NCI-H2029 treated with DMSO at 0.1 percent for 48 hours (cell line): ENCODE measurements at regions not wholly inside any gene's neighbourhood (a gene's known extent, or its start where the extent isn't known, plus 50 kb on each side); places are given as distances from the start of the nearest gene placed in this dataset.

Experiments
- DNase-seq: peaks from one replicate; lab custom pipeline; 2025; lab: John Stamatoyannopoulos, UW

DNA sequence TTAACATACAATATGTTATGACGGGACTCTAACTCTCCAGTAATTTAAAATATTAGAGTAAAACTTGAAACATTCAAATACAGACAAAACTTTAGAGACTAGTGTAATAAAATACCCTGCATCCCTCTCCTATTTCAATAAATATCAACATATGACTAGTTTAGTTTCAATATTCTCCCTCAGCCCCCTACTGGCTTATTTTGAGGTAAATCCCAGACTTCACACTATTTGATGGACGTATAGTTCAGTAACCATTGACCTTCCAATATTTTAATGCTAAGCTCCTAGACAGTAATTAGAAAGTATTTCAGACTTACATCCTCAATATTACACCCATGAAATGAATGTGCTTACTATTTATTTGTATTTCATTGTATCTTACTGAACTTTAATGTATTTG is 180.7 kb upstream of the STARD13 start:
- no peak for DNase-seq

DNA sequence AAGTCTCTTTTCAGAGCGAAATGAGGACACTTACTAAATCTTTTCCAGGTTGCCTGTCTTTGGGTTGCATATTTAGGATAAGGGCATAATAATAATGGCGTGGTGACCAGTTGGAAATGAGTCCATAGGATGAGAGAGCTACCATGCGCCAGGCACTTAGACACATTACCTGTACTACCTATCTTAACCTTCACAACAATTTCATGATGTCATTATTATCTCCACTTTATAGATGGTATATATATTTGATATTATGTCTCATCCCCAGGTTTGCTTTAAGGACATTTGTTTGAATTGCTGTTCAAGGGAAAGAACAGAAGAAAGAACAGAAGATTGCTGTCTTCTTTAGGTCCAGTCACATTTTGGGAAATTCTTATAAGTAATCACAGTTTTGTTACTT is 182.0 kb upstream of the STARD13 start:
- DNase-seq = no peak

DNA sequence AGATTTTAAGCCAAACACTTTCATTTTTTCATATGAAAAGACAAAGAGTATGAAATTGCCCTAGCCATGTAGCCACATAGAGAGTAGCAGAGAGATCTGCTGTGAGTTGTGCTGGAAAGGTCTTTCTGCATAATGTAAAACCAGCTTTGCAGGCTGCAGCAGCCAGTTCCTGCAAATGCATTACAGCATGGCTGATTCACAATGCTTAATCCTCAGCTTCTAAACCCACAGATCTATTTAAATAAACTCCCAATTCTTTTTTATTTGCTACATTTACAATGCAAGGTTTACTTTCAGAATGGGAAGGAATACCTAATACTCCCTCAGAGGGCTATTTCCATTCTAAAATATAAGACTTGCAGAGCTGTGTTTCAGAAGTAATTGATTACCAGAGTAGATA is 185.6 kb upstream of the STARD13 start:
- no peak for DNase-seq

DNA sequence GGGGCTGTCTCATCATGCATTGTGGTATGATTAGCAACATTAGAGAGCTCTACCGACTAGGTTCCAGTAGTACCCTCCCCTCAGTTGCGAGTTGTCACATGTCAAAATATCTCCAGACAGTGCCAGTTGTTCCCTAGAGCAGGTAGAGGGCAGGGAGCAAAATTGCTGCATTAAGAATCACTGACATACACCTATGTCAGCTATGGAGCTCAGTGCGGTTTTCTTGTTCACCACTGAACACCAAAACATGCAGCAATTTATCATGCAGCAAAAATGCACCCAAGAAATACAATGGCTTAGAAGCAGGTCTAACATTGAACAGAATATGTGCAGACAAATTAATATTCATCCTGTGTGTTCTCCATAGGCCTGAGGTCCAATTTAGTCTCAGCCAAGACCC is 186.9 kb upstream of the STARD13 start:
- DNase-seq = no peak

- no peak for DNase-seq
These were observed 193.6 kb upstream of the STARD13 start for GRCh38 chr13:33479105-33479504.

DNA sequence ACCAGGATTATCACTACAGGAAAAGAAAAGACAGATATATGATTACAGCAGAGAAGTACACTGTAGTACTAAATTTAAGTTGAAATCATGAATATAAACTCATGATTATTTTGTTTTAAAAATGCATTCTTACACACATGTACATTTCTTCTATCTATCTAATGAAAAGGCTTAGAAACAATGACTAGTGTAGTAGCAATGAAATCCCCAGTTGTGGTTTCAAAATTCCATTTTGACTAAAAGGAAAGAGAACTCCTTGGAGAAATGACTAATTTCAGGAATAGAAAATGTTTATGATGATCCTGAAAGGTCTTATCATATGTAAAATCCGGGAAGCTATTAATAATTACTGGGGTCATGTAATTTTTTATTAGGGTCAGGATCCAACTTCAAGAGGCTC is 195.0 kb upstream of the STARD13 start:
- no peak for DNase-seq

DNA sequence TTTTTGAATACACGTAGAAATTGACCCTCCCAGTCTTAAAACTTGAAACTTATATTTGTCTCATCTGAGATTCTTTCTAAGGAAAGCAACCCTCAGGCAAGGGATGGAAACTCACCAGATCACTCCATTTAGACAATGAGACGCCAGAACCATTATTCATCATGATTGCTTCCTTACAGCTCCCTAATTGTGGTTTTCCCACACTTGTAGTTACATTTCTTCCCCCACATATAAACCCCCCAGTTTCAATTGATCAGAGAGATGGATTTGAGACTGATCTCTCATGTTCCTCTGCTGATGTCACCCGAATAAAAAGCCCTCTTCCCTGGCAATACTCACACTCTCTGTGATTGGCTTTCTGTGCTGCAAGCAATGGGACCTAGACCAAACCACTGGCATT is 197.9 kb upstream of the STARD13 start:
- no peak for DNase-seq

GRCh38 chr13:33485247-33485646 is 199.7 kb upstream of the STARD13 start:
- no peak for DNase-seq

GRCh38 chr13:33487575-33488243 is 202.2 kb upstream of the STARD13 start:
- DNase-seq = no peak

DNA sequence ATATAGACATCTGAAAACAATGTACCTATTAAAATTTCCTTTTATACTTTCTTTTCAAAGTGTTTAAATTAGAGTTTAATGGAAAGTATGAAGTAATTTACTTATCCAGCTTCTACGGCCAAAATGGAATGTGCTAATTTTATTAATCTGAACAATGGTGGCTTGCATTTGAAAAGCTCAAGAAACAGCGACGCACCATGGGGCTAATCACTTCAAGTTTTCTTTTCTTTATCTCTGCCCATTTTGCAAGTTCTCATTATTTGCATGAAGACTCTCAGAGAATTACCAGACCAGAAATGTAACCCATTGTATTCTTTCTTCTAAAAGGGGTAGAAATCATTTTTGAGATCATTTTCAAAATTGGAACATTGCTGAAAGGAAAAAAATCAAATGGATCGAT is 204.0 kb upstream of the STARD13 start:
- DNase-seq = no peak

DNA sequence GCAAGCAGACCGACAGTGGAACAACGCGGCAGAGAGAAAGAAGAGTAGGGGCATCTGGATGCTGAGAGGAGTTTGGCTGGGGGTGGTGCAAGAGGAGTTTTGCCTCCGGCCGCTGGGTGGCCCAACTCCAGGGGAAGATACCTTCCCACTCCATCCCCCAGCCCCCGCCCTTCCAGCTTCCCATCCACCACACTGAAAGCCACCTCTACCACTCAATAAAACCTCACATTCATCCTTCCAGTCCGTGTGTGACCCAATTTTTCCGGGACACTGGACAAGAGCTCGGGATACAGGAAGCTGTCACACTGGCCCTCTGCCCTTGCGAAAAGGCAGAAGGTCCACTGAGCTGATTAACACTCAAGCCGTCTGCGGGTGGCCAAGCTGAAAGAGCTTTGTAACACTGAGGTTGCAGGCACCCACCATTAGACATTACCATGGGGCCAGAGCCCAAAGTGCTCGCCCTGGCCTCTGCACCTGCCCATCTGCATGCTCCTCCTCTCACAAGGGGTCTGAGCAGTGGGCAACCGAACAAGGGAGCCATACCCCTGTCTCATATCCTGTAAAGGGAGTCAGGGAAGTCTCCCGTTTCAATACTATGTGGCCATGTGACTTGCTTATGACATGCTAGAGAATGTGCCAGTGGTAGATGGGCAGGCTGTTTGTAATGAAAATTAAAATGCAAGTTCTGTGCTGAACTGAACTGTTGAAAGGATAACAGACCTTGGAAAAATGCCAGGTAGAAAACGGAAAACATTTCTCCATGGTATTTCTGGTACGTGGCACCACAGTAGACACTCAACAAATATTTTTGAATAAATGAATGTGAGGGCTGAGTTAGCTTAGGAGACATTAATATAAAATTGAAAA is 205.1 kb upstream of the STARD13 start:
- DNase-seq = no peak

DNA sequence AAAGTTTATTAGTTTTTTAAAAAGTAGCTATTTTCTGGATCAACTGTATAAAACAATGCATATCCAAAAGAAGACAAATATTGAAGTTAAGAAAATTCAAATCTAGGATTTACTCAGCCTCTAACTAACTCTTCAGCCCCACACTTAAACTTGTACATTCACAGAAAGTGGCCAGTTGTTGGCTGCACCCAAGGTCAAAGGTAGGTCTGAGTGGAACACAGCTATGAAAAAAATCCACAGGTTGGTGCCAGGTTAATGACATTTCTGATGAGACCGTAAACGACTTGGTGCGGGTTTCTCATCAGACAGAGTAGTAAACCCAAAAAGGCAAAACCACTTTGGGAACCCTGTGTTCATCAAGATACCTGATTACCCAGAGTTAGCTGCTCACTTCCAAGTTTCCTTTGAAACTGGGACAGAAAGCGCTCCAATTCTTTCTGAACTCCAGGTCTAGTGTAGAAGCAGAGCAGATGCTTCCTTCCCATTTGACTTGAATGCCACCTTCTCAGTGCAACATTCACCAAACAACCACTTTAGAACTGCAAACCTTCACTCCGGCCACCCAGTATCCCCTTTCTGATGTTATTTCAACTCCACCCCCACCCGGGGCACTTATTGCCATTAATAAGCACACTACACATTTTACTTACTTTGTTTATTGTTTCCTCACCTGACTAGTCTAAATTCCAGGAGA is 208.3 kb upstream of the STARD13 start:
- no peak for DNase-seq

DNA sequence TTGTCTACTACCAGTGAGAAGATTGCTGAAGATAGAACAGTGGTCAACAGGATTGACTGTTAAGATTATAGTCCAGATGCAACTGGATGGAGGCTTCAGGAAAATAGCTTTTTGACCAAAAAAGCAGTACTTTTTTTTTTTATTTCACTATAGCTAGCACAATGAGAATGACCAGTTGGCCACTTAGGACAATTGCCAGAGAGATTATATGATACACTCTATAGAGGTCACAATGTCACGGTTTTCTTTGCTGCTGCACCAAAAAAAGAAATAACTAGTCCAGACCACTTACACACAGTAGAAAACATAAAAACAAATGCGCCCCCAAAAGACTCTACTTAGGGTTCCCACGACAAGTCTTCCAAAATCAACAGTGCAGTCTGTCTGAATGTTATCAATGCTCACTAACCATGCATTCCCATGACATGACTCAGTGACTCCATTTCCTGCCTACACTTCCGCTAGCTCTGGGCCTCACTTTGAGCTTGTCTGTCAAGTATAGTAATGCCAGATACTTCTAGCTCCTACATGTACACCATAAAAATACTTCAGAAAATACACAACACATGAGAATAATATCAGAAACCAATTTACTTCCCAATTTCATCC is 209.1 kb upstream of the STARD13 start:
- no peak for DNase-seq

- no peak for DNase-seq
These were observed 210.8 kb upstream of the STARD13 start for GRCh38 chr13:33496336-33496735.

DNA sequence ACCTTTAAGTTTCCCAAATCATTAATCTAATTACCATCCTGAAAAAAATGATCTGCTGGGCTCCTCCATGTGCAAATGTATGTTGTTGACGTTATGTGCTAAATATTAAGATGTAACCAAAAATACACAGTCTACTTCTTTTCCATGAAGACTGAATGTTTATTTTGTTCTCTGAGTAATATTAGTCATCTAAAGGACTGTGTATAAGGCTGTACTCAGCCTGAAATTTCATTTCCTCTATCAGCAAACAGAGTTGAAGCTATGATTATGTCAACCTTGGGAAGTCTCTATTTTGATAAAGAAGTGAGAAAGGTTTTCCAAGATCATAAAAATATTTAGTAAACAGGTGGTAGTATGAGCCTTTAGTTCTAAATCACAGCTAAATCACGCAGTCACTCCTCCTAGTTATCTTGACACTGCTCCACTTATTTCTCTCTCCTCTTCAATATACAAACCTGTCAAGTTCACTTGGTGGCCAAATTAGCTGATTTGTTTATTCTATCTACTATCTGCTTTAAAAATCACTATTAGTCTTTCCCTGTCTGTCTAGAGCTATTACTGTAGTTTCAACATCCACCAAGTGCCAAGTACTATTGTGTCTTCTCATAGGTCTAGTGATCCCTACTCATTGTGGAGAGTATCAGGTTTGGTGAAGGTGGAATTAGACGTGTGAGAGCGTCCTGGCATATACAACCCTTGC is 211.7 kb upstream of the STARD13 start:
- no peak for DNase-seq

GRCh38 chr13:33508060-33508459 is 222.5 kb upstream of the STARD13 start:
- no peak for DNase-seq

DNA sequence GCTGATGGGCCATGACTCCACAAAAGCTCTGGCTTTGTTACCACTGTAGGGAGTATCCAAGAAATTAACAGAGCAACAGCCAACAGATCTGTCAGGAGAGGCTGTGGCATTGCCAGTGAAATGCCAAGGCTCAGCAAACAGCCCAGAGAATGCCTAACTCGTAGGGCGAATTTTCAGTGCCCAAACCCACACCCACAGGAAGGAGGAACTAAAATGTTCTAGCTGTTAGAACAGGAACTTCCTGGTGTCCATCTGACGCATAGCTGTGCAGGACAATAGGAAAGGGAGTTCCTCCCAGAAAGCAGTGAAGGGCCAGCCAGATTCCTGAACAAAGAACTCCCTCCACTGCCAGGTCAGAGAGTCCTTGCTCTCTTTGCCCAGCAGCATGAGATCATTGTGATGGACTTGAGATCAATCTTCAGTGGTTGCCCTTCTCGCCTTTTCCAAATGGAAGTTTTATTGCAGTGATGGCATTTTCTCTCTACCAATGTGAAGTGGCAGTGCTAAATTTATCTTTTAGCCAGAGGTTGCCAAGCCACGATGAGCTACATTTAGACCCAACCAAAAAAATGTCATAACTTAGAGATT is 224.2 kb upstream of the STARD13 start:
- DNase-seq = no peak

GRCh38 chr13:33510350-33510970 is 224.9 kb upstream of the STARD13 start:
- DNase-seq = no peak

GRCh38 chr13:33512880-33513554 is 227.5 kb upstream of the STARD13 start:
- no peak for DNase-seq

GRCh38 chr13:33514362-33514761 is 228.8 kb upstream of the STARD13 start:
- DNase-seq = no peak

DNA sequence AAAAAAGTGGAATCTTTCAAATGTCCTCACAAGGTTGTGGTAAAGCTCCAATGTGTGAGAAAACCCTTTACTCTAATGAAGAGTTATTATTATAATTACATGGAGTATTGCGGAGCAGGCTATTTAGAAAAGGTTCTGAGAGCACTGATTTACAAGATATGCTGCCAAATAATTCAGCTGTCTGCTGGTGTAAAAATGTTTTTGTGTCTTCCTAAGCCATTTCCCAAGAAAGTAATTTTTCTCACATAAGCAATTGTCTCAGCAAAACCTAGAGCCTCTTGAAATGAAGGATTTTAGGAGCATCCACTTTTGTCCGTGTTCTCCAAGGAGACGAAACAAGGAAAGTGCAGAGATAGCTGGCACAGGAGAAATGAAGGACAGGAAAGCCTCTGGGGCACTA is 229.6 kb upstream of the STARD13 start:
- DNase-seq = no peak
